A172 (cell line): ENCODE measurements at regions not wholly inside any gene's neighbourhood (a gene's known extent, or its start where the extent isn't known, plus 50 kb on each side); places are given as distances from the start of the nearest gene placed in this dataset.

ENCODE experiments used
- DNase-seq: peaks from one replicate; pipeline ENCODE4 v3.0.0-alpha.2; 2015; ENCODE audit warnings: low spot score

DNA sequence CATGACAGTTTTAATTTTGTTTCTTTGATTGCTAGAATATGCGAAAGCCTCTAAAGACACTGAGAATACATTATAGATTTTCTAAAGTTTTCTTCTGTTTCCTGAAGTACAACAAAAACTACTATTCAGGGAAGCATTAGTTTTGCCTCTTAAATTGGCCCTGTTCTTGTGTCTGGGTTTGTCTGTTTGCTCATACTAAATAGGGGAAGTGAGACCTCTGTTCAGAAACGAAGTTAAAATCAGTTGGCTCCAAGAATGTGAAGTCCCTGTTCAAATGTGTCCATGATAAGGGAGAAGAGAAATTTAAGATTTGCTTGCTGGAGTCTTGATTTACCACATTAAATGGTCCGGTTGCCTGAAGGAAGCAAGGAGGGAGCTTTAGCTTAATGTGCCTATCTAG, 327.3 kb upstream of the GBE1 start:
- DNase-seq = no peak

DNA sequence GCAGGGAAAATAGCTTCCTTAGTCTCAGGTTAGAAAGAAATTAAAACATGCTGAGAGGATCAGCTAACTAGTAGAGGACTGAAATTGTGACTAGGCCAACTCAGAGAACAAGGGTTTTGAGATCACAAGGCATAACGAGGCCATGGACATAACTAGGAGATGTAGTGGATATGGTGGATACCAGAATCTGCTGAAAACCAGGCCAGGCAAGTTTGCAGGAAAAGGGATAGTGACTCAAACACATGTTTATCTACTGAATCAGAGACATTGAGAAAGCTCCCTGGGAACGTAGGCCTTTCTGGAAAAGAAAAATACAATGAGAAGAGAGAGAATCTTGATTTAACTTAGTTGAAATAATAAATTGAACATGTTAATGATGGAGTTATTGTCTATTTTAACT, 326.5 kb upstream of the GBE1 start:
- peak; percentile 43 for DNase-seq

DNA sequence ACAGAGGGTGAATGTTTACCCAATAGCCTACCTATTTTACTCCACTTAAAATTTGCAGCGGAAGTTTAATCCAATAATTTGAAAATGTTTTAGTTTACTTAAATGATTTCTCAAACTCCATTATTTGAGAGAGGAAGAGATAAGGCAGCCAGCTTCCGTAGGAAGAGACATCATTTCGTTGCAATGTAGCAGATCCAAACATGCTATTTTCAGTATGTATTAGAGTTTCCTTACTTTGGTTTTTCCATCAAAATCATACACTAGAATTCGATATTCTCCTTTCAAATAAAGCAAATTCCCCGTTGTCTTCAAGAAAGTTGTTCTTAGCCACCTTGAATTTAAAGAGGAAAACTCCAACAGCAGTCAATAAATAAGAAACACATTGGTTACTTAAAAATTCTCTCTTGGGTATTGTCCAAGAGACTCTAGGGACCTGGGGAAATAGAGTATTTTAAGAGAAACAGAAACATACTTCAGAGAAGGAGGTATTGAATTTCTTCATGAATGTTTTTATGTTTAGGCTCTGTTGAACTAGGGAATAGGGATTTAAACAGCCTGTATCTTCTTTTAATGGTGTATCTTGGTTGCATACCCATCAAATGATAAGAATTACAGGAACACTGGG, 324.5 kb upstream of the GBE1 start:
- DNase-seq = no peak

DNA sequence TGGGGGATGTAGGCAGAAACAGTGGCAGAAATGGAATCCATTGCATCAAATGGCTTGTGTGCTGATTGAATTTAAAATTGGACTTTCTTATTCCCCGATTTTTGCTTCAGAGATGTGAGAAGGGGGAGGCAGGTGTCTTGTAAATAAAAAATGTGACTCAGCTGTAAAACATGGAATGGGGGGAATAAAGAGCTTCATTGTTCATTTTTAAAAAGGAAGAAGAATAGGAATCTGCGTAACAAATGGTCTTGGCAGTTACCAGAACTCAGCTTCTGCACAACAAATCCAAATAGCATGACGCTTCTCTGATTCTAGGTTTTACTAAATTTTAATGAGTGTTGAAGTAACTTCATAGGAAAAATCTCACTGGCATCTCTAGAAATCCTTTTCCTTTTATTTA, 323.9 kb upstream of the GBE1 start:
- peak; percentile 9 for DNase-seq

DNA sequence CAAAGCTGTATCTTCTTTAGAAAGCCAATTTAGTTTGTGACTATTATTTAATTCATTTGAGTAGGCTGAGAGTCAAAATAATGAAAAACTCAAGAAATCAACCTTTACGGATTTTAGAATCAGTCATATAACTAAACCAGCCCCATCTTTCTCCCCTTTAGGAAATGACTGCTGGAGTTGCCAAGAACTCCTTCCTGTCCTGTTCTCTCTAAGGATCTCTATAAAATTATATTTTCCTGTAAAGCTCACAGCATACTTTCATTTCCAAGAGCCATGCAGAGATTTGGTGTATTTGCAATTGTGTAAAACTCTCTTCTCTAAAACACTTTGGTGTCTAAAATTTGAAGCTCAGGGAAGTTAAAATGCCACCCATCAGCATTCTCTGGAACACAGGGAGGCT, 323.4 kb upstream of the GBE1 start:
- DNase-seq = no peak

DNA sequence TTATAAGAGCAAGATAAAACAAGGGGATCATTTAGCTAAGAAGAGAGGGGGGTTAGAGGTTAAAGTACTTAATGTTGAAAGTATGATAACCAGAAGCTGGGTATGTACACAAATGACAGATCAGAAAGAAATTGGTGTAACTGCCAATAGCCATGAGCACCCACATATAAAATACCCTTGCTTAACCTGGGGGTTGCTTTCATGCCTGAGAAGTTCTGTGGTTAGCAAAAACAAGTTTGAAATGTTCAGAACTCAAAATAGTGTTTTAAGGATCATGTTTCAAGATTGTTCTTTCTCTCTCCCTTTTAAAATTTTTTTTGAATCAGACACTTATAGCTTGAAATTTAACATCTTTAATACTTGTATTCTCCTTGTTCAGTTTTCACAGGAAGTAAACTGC, 321.4 kb upstream of the GBE1 start:
- DNase-seq = no peak

DNA sequence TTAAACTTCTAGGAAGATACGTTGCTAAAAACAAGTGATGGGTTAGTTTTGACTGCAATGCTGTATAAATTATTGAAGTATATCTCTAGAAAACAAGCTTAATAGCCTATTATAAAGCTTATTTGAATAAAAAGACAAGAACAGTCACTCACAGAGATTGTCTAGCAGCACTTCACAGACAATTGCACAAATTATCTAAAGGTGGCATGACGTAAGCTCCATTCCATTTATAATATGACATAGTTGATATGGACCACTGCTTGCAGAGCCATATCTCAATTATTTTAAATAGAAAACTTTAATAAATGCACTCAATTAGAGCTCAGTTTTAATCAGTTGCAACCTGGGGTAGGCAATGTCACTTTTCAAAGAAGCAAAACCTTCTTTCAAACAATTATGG, 319.9 kb upstream of the GBE1 start:
- DNase-seq = no peak

DNA sequence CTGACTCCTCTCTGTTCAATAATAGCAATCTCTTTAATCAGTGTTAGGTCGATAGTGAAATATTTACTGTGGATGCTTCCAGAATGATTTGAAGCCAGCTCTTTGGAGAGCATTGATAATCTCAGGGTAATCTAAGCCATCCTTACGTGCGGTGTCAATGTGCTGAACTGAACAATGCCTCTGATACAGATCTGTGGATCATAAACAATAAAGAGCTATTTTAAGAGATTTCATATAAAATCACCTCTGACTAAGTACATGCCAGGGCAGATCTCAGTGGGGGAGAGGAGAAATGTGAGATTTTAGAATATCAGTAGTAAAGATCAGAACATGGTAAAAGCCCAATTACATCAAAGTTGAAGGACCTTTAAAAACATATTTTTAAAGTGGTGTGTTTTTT, 319.3 kb upstream of the GBE1 start:
- no peak for DNase-seq

DNA sequence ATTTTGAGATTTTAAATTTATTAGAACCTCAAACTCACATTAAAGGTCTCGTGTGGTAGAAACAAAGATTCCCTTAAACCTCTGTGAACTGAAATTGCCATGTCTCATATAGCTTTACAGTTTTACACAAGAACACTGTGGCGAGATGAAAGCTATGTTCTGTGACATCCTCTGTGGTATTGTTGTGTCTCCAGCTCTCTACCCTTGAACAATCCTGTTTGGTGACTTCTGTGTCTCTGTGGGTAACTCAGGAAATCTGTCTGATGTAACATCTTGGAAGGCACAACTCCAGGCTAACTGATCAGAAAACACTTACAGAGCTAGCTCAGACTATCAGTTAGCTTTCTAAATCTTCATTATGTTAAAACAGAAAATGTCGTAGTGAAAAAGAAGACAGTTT, 318.8 kb upstream of the GBE1 start:
- DNase-seq = no peak

DNA sequence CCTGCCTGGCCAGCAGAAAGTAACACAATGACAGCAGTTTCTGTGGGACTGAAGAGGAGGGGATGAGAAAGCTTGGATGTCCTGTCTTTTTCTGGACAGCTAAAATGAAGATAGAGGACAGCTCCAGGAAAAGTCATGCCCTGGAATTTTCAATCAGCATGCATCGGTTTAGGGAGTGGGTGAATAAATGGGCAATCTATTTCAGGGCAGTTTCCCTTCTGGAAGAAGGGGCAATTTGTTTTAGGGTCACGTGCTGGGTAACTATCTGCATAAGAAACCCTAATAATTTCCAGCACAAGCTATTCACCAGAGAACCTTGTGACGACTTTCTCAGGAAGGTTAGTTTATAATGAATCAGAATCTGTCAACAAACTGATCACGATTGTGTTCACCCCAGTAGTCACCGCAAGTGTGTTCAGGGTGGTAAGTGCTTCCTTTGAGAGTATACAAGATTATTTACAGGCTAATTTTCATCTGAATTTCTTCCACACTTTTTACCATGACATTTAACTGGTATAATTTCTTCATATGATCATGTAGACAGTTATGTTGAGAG, 318.0 kb upstream of the GBE1 start:
- no peak for DNase-seq

DNA sequence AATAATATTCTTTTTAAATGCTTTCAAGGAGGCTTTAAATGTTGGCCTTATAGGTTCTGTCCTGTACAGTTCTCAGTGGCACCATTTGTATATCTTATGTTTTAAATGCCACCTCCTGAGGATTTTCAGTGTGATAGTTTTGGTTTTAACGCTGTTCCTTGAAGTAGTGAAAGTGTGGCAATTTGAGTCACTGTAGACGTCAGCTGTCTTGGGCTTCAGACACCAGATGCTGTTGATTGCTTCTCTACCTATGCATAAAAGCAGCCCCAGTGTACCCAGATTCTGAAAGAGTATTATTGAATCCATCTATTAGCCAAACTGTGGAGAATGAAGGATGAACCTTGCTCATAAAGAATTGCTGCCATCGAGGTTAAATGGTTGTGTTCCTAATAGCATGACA, 316.8 kb upstream of the GBE1 start:
- DNase-seq = no peak

DNA sequence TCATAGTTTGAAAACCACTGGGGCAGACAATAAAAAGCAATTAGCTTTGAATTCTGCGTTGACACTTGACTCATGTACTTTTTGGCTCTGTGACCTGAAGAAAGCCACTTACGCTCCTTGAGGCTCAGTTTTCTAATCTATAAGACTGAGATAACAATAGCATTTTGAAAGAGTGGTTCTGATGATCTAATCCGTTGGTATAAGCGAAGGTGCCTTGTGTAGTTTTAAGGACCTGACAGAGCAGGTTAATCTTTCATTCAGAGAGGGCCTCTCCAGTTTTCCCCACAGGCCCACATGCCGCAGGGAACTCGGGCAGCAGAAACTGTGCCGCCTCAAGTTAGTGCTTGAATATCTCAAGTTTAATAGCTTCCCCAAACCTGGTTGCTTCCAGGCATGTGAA, 306.0 kb upstream of the GBE1 start:
- no peak for DNase-seq

DNA sequence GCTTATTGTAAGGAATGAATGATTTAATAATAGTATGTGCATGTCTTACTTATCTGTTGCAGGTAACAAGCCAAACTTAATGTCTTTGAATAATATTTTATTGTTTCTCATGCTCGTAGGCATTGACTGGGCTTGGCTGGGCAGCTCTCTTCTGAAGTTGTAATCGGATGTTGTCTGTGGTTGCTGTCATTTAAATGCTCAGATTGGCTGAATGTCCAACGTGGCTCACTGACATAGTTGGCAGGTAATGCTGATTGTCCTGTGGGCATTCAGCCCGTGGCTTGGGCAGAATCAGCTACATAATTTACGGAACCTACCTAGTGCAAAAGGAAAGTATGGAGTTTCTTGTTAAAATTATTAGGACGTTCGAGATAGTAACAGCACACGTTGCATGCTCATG, 297.4 kb upstream of the GBE1 start:
- DNase-seq = no peak

DNA sequence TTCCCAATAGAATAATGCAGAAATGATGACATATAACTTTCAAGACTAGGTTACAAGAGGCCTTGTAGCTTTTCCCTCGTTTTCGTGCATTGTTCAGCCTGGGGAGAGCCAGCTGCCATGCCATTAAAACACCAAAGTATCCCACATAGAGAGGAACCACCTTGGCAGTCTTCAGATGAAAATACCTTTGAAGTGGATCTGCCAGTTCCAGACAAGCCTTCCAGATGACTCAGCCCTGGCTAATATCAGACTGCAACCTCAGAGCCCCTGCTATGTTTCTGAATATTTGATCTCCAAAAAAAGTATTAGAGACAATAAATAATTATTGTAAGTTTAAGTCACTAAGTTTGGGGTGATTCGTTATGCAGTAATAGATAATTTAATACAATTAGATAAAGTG, 294.3 kb upstream of the GBE1 start:
- peak; percentile 10 for DNase-seq

DNA sequence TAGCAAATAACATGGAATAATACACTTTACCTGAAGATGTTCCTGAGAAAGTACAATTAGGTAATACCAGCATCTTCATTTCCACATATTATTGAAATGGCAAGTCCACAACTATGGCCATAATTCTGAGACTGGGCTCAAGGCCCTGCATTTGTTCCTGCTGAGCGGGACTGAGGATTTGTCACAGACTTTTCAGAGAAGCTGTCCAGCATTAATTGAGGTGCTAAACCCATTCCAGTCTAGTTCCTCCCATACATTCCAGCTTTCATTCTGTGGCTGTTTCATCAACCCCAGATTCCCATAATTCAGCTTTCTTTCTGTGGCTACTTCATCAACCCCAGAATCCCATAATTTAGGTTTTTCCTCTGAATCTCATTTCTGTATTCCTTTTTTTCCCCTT, 293.4 kb upstream of the GBE1 start:
- DNase-seq = no peak

DNA sequence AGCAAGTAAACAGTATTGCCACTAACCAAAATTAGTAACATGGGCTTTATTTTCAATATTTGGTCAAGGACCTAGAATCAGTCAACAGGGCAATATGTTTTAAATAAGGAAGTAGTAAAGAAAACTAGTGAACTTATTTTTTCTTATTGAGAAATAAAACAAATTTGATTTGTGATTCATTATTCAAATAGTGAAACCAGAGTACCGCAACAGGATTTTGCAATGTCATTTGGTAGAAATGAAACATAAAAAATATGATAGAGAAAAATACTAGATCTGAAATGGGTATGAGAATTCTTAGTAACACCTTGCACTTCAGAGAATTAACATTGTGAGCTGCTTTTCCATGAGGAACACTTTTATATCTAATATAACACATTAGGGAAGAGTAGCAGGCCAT, 291.8 kb upstream of the GBE1 start:
- no peak for DNase-seq

DNA sequence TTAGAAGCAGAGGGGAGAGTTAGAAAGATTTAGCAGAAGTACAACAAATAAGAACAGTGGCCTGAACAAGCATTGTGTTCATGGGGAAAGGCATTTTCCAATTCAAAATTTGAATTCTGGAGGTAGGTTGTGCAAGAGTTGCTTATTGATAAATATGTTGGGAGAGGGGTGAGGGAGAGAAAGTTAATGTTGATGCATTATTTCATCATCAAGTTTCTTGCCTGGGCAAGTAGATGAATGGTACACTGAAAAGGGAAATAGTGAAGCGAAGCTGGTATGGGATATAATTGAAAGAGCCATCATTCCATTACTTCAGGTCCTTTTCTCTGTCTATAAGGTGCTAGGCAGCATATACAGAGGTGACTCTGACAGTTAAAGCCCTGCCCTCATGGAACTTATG, 288.9 kb upstream of the GBE1 start:
- DNase-seq = no peak

DNA sequence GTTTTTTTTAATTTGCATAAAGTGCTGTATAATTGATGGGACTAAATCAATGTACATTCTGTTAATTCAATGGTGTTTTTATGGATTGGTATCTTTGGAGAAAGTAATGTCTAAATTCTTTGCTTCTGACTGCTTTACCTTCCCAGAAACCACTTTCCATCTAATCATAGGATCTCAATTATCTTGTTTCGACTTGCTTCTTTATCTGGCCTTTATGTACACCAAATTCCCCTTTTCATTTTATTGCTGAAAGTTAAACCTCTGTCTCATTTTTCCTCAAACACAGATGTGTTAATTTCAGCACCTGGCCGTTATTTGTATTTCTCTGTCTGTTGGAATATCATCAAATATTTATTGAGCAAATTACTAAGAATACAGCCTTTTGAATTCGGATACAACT, 287.3 kb upstream of the GBE1 start:
- DNase-seq = no peak

DNA sequence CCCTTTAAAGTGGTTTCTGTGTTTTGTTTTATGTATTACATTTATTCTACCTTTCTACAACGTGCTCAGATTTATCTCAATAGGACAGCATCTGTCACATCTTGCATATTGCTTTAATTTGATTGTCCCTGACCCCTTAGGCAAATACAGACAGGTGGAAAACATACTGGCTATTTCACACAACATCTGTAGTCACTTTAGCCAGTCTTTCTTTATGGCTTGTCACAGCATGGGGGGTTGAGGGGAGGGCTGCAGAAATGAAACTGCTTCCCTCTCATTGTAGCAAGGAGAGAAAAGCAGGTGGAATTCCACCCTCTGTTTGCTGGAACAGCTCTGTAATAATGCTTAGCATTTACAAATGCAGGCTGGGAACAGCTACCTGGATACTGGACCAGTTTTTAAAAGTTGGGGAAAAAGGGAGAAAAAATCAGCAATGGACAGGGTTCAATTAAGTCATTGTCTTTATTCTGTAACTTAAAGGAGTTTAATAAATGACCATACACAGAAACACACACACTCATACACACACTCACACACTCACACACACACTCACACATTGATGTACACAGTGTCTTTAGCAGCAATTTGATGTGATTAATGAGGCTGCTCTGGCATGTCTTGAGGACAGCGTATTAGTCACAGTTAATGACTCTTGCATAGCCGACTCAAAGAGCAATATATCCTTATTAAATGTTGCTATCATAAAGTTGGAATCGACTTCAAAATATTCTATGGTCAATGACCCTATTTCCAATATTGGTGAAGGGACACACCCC, 283.7 kb upstream of the GBE1 start:
- peak; percentile 4 for DNase-seq

DNA sequence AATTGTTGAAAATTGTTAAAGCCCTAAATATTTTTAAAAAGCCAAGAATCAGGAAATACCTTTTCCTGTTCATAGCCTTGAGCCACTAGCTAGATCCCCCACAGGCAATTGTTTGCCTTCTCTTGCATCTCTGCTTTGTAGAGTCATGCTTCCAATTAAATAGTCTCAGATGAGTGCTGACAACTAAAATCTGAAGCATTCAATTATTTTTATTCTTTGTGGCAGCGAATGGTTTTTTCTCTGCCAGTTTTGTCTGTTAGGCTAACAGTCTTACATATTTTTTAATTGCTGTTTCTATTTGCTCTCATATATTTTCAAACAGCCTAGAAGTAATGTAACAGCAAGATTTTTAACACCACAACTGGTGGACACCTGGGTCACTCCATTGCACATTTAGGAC, 277.1 kb upstream of the GBE1 start:
- no peak for DNase-seq

DNA sequence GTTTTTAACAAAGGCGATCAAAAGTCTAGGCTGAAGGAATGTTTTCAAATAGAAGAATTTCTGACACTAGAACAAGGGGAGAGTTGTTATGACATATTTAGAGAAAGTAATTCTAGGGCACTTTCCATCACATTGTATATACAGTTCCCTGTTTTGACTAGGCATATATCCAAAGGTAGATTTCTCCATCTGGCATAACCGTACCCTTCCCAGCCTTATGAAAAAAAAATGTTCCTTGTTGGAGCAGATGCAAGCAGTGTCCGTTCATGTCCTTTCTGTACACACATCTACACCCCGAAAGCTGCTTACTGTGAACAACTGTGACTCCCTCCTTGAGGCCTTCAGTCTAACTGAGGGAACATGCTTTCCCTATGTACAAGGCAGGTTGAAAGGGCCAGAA, 271.7 kb upstream of the GBE1 start:
- DNase-seq = no peak

DNA sequence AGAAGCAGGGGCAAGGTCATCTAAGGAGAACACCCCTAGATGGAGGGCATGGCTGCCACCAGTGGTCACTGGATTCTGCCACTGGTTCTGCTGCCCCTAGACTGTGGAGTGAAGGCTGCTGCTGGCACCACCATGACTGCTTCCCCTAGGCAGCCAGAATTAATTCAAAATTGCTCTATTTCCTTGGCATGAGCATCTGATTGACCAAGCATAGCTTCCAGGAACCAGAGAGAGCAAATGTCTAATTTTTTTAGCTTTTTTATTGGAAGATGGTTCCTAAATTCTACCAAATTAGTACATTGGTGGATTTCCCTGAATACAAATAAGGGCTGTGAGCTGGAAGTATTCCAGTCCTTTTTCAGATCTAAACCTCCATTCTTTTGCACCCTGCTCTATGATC, 270.2 kb upstream of the GBE1 start:
- no peak for DNase-seq

DNA sequence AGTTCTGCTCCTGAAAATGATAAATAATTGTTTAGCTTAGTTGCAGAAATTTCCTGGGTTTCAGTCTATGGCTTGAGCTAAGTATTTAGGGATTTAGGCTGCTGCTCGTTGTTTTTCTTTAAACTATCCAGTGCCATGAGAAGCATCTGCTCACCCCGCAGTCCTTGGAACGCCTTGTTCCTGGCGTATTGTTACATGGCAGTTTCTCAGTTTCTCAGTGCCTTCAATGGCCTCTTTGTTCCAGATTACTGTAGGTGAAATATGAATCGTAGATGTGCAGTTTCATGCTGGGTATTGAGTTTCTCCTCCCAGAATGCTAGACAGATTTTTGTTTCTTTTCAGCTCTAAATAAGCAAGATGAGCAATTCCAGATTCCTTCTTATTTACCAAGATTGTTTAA, 269.5 kb upstream of the GBE1 start:
- DNase-seq = no peak

DNA sequence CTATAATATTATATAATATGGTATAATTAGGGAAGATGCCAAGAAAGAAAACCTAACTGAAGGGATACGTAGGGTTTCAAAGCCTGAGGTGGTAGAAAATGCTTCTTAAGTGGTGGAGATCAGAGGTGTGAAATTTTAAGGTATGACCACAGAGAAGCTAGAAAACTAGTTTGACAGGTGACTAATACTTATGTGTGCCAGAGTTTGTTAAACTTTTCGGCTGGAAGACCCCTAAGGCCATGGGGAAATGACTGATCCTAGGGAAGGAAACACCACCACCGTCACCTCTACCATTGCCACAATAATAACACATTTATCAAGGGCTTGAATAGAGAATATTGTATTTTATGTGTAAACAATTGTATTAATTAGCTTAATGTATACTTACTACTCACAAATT, 261.4 kb upstream of the GBE1 start:
- DNase-seq = no peak
